Stimulated activated CD4-positive, alpha-beta T cell treated with anti-CD3 and anti-CD28 coated beads, Interleukin-2, amount 100 ng/mL, for 48 hours (primary cell): ENCODE measurements at regions not wholly inside any gene's neighbourhood (a gene's known extent, or its start where the extent isn't known, plus 50 kb on each side); places are given as distances from the start of the nearest gene placed in this dataset.

Experiments
- DNase-seq, 2 donors: peaks; one replicate each; pipeline ENCODE4 v3.0.0-alpha.2; 2020

- no peak for DNase-seq
Observed at GRCh38 chr4:54547299-54548097, 110.3 kb upstream of the KIT start.

GRCh38 chr4:54548098-54548620, 109.6 kb upstream of the KIT start:
- no peak for DNase-seq

- DNase-seq: no peak
Observed at GRCh38 chr4:54548831-54549460, 108.8 kb upstream of the KIT start.

- no peak for DNase-seq
Observed at GRCh38 chr4:54550395-54551171, 107.2 kb upstream of the KIT start.

GRCh38 chr4:54553001-54553400, 104.8 kb upstream of the KIT start:
- DNase-seq: no peak

GRCh38 chr4:54554339-54554990, 103.3 kb upstream of the KIT start:
- DNase-seq: no peak

- no peak for DNase-seq
Observed at GRCh38 chr4:54556051-54556450, 101.7 kb upstream of the KIT start.

- DNase-seq: no peak
Observed at GRCh38 chr4:54556587-54556986, 101.2 kb upstream of the KIT start.

- no peak for DNase-seq
Observed at GRCh38 chr4:54558889-54559677, 98.7 kb upstream of the KIT start.

GRCh38 chr4:54560513-54560912, 97.2 kb upstream of the KIT start:
- DNase-seq: no peak

- no peak for DNase-seq
Observed at GRCh38 chr4:54561940-54562339, 95.8 kb upstream of the KIT start.

GRCh38 chr4:54566608-54567007, 91.1 kb upstream of the KIT start:
- DNase-seq: no peak

GRCh38 chr4:54567327-54567726, 90.4 kb upstream of the KIT start:
- no peak for DNase-seq

GRCh38 chr4:54568184-54568583, 89.6 kb upstream of the KIT start:
- DNase-seq: no peak

- DNase-seq: no peak
Observed at GRCh38 chr4:54570822-54571221, 86.9 kb upstream of the KIT start.

- DNase-seq: no peak
Observed at GRCh38 chr4:54571293-54572151, 86.2 kb upstream of the KIT start.

GRCh38 chr4:54572152-54572542, 85.6 kb upstream of the KIT start:
- DNase-seq: no peak

- DNase-seq: no peak
Observed at GRCh38 chr4:54574500-54574899, 83.3 kb upstream of the KIT start.

- no peak for DNase-seq
Observed at GRCh38 chr4:54575919-54576318, 81.8 kb upstream of the KIT start.

GRCh38 chr4:54581807-54582206, 76.0 kb upstream of the KIT start:
- no peak for DNase-seq

- no peak for DNase-seq
Observed at GRCh38 chr4:54585321-54586000, 72.3 kb upstream of the KIT start.
